ENCODE measurements at regions not wholly inside any gene's neighbourhood (a gene's known extent, or its start where the extent isn't known, plus 50 kb on each side); places are given as distances from the start of the nearest gene placed in this dataset.

DNA sequence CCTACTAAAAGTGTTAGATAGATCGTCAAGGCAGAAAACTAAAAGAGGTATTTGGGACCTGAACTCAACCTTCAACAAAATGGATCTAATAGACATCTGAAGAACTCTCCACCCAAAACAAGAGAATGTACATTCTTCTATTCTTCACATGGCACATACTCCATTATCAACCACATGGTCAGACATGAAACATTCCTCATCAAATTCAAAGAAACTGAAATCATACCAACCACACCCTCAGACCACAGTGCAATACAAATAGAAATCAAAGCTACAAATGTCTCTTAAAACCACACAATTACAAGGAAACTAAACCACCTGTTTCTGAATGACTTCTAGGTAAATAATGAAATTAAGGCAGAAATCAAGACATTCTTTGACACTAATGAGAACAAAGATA, 984.1 kb upstream of the GBE1 start:
- Histone ChIP-seq H4K20me1 (ENCODE audit: insufficient read depth, low read length) (no peaks in the 10 kb centered on the region), H3K27ac (ENCODE audit: low read depth in 1 of 2, low read length in 2 of 2) (no peak overlapping the region), H3K36me3 (replicated peaks in 1 of 2; ENCODE audit: control insufficient read depth in 1 of 2, insufficient read depth in 2 of 2, low read length in 2 of 2) (no peaks in the 10 kb centered on the region), H3K27me3 (ENCODE audit: control insufficient read depth in 2 of 2, insufficient read depth in 2 of 2, low read length in 2 of 2) (no peaks in the 10 kb centered on the region), H3K4me1 (ENCODE audit: control insufficient read depth in 1 of 2, insufficient read depth in 2 of 2, low read length in 2 of 2) (no peaks in the 10 kb centered on the region), H3K9me3 (replicated peaks in 1 of 2; ENCODE audit: control insufficient read depth in 1 of 2, insufficient read depth in 1 of 2, low read length in 2 of 2) (peaks cover 0 to 1% of the 10 kb centered on the region in 2 donors), H3K9ac (ENCODE audit: insufficient read depth, low read length, poor library complexity, severe bottlenecking) (no peak overlapping the region), H3K4me3 (replicated peaks in 1 of 3; ENCODE audit: low read depth in 2 of 3, low read length in 3 of 3) (no peak overlapping the region), H3K4me2 (replicated peaks; ENCODE audit: extremely low read depth, low read length, poor library complexity, severe bottlenecking) (no peak overlapping the region), H2AFZ (ENCODE audit: insufficient read depth, low read depth, low read length, poor library complexity, severe bottlenecking) (no peak overlapping the region), H3K79me2 (ENCODE audit: insufficient read depth, low read length) (no peaks in the 10 kb centered on the region)
- intact Hi-C loops (cut with micrococcal nuclease), result no loop called here
- Mint-ChIP-seq H3K36me3 (no peaks in the 10 kb centered on the region), H3K27me3 (ENCODE audit: low read depth in 3 of 3) (no peaks in the 10 kb centered on the region), H3K4me3 (no peak overlapping the region), H3K4me1 (no peaks in the 10 kb centered on the region), H3K9me3 (peaks cover 0 to 3% (median 0%) of the 10 kb centered on the region in 7 donors), H3K27ac (no peak overlapping the region)
- WGBS (ENCODE audit: insufficient coverage), result no CpG with 5 or more reads among the region's 1 CpG
- DNase-seq, result no peak
- TF ChIP-seq, protein P1, sequence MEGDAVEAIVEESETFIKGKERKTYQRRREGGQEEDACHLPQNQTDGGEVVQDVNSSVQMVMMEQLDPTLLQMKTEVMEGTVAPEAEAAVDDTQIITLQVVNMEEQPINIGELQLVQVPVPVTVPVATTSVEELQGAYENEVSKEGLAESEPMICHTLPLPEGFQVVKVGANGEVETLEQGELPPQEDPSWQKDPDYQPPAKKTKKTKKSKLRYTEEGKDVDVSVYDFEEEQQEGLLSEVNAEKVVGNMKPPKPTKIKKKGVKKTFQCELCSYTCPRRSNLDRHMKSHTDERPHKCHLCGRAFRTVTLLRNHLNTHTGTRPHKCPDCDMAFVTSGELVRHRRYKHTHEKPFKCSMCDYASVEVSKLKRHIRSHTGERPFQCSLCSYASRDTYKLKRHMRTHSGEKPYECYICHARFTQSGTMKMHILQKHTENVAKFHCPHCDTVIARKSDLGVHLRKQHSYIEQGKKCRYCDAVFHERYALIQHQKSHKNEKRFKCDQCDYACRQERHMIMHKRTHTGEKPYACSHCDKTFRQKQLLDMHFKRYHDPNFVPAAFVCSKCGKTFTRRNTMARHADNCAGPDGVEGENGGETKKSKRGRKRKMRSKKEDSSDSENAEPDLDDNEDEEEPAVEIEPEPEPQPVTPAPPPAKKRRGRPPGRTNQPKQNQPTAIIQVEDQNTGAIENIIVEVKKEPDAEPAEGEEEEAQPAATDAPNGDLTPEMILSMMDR (IDR thresholded peaks at IDR 0.05), result no peak

DNA sequence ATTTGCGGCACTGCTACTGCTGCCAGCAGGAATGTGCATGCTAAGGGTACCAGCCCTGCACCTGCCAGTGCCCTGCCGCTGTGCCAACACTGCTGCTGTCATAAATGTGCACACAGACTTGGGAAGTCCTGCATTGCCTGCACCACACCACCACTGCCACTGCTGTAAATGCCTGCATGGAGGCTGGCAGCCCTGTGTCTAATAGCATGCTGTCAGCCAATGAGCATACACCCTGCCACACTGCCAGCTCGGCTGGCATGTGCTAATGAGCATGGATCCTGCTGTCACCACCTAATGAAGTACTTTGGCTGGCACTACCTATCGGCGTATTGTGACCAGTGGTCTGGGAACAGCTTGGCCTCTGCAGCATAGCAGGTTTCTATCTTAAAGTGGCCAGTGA, 981.8 kb upstream of the GBE1 start:
- 95% methylated on average over 4 of the region's 5 CpGs for WGBS (ENCODE audit: insufficient coverage)

More for the DNA sequence above, 981.8 kb upstream of the GBE1 start:
- no peaks in the 10 kb centered on the region for H3K36me3 Mint-ChIP-seq
- H3K4me1 Mint-ChIP-seq, result no peaks in the 10 kb centered on the region
- Histone ChIP-seq H3K9me3 (replicated peaks in 1 of 2; ENCODE audit: control insufficient read depth in 1 of 2, insufficient read depth in 1 of 2, low read length in 2 of 2) (peaks cover 0 to 4% of the 10 kb centered on the region in 2 donors), H4K20me1 (ENCODE audit: insufficient read depth, low read length) (no peaks in the 10 kb centered on the region), H3K27ac (ENCODE audit: low read depth in 1 of 2, low read length in 2 of 2) (no peak overlapping the region), H3K27me3 (ENCODE audit: control insufficient read depth in 2 of 2, insufficient read depth in 2 of 2, low read length in 2 of 2) (no peaks in the 10 kb centered on the region), H3K79me2 (ENCODE audit: insufficient read depth, low read length) (no peaks in the 10 kb centered on the region), H3K36me3 (replicated peaks in 1 of 2; ENCODE audit: control insufficient read depth in 1 of 2, insufficient read depth in 2 of 2, low read length in 2 of 2) (no peaks in the 10 kb centered on the region), H3K4me2 (replicated peaks; ENCODE audit: extremely low read depth, low read length, poor library complexity, severe bottlenecking) (no peak overlapping the region), H2AFZ (ENCODE audit: insufficient read depth, low read depth, low read length, poor library complexity, severe bottlenecking) (no peak overlapping the region), H3K4me1 (ENCODE audit: control insufficient read depth in 1 of 2, insufficient read depth in 2 of 2, low read length in 2 of 2) (no peaks in the 10 kb centered on the region), H3K4me3 (replicated peaks in 1 of 3; ENCODE audit: low read depth in 2 of 3, low read length in 3 of 3) (no peak overlapping the region), H3K9ac (ENCODE audit: insufficient read depth, low read length, poor library complexity, severe bottlenecking) (no peak overlapping the region)
- peaks cover 0 to 3% (median 2%) of the 10 kb centered on the region in 7 donors for H3K9me3 Mint-ChIP-seq
- H3K27ac Mint-ChIP-seq, result no peak overlapping the region
- no peaks in the 10 kb centered on the region for H3K27me3 Mint-ChIP-seq (ENCODE audit: low read depth in 3 of 3)
- H3K4me3 Mint-ChIP-seq, result no peak overlapping the region
- intact Hi-C loops (cut with micrococcal nuclease), result no loop called here
- no peak for DNase-seq
- TF ChIP-seq, protein P1 (IDR thresholded peaks at IDR 0.05), result no peak

Measured in CD14-positive monocyte (primary cell).